K562 (cell line): ENCODE measurements at regions not wholly inside any gene's neighbourhood (a gene's known extent, or its start where the extent isn't known, plus 50 kb on each side); places are given as distances from the start of the nearest gene placed in this dataset.

Experiments
- ATAC-seq: fragments of 200-7000 bp; cut with Tn5 transposase; 3 replicates; pipeline ENCODE4 v1.9.1; 2020; ENCODE audit warnings: moderate library complexity
- BruUV-seq: library from RNA; stranded (reverse); fragments of 400-500 nt; replicated peaks from 2 replicates; lab custom pipeline; 2021; lab: Mats Ljungman, UMichigan
- CTCF ChIA-PET: fragments of 300-600 bp; formaldehyde crosslinking; extraction: SDS; loops from one replicate; lab custom pipeline; 2021; ENCODE audit warnings: low intra/inter-chr PET ratio; lab: Yijun Ruan, JAX
- POLR2A ChIA-PET: fragments of 300-600, 350-650 bp; sonication (Branson Sonifier 250); formaldehyde crosslinking; extraction: SDS; loops from one replicate; lab custom pipeline; 2021; ENCODE audit warnings: antibody characterized with exemption, inconsistent platforms; lab: Yijun Ruan, JAX
- DNase-seq, 4 experiments: peaks; one replicate each; pipeline versions ENCODE4 v3.0.0 to v3.0.0-alpha.2; 2011 to 2018; ENCODE audit warnings: low spot score in 3 of 4, mixed read lengths in 3 of 4; ENCODE audit errors: extremely low read depth in 1 of 4
- FAIRE-seq: peaks from 2 replicates; lab custom pipeline; 2011; peaks lifted over from hg19 to GRCh38; lab: Jason Lieb, UNC
- H2AFZ ChIP-seq: 2 replicates; pipeline ENCODE4 v1.6.0; 2011; ENCODE audit warnings: low read depth, low read length, control low read depth, inconsistent platforms
- H3K27ac ChIP-seq: fragments of 200-600 bp; 3 replicates; pipeline ENCODE4 v1.8.0; 2011; ENCODE audit warnings: low read depth, mild to moderate bottlenecking, control low read depth, inconsistent platforms, low read length, moderate library complexity, mixed read lengths; ENCODE audit errors: extremely low read depth
- H3K27me3 ChIP-seq, 2 experiments: fragments of 300-600 bp in 1 of 2; 2 replicates in 1 of 2; 3 replicates in 1 of 2; pipeline versions ENCODE4 v1.6.0 to v1.8.0; 2011; ENCODE audit warnings: inconsistent platforms in 2 of 2, low read length in 2 of 2, mild to moderate bottlenecking in 1 of 2, mixed read lengths in 1 of 2, moderate library complexity in 1 of 2; ENCODE audit not compliant: control insufficient read depth in 2 of 2, insufficient read depth in 2 of 2
- H3K36me3 ChIP-seq: fragments of 300-600 bp; 3 replicates; pipeline ENCODE4 v1.8.0; 2011; ENCODE audit warnings: mild to moderate bottlenecking, low read length, inconsistent platforms; ENCODE audit not compliant: control insufficient read depth, insufficient read depth
- H3K4me1 ChIP-seq, 2 experiments: fragments of 200-600 bp in 1 of 2; replicated peaks in 1 of 2; 2 replicates in 1 of 2; 3 replicates in 1 of 2; pipeline versions ENCODE4 v1.5.1 to v1.8.0; 2011; ENCODE audit warnings: inconsistent platforms in 2 of 2, low read length in 2 of 2, mild to moderate bottlenecking in 1 of 2, mixed read lengths in 1 of 2, moderate library complexity in 1 of 2; ENCODE audit not compliant: control insufficient read depth in 2 of 2, insufficient read depth in 2 of 2
- H3K4me2 ChIP-seq: 2 replicates; pipeline ENCODE4 v1.6.1; 2011; ENCODE audit warnings: low read length, control low read depth, inconsistent platforms, mixed read lengths; ENCODE audit not compliant: insufficient read depth
- H3K4me3 ChIP-seq: fragments of 200-600 bp; sonication (generic), shearing (Covaris generic); 2 replicates; pipeline ENCODE4 v1.5.1; 2016; ENCODE audit warnings: control low read depth, inconsistent platforms
- H3K79me2 ChIP-seq: fragments of 200-600 bp; 3 replicates; pipeline ENCODE4 v1.8.0; 2011; ENCODE audit warnings: low read length, inconsistent platforms; ENCODE audit not compliant: control insufficient read depth, insufficient read depth
- H3K9ac ChIP-seq, 2 experiments: 2 replicates each; pipeline versions ENCODE4 v1.6.0 to v1.6.1; 2011; ENCODE audit warnings: low read depth in 2 of 2, low read length in 2 of 2, control low read depth in 1 of 2, inconsistent platforms in 1 of 2, mild to moderate bottlenecking in 1 of 2, mixed read lengths in 1 of 2; ENCODE audit not compliant: insufficient read depth in 1 of 2
- H3K9me1 ChIP-seq: one replicate; pipeline ENCODE4 v1.6.0; 2011; ENCODE audit warnings: inconsistent platforms, mild to moderate bottlenecking, low read length, moderate library complexity; ENCODE audit not compliant: control insufficient read depth, insufficient read depth
- H3K9me3 ChIP-seq: replicated peaks from 2 replicates; pipeline ENCODE4 v1.5.1; 2011; ENCODE audit warnings: low read depth, low read length, inconsistent platforms; ENCODE audit not compliant: control insufficient read depth, insufficient read depth
- H4K20me1 ChIP-seq: replicated peaks from 2 replicates; pipeline ENCODE4 v1.6.1; 2011; ENCODE audit warnings: low read length, inconsistent platforms, mixed read lengths; ENCODE audit not compliant: control insufficient read depth, insufficient read depth
- CBFA2T3 ChIP-seq: fragments of 450-650 bp; IDR thresholded peaks from 2 replicates; pipeline ENCODE4 v1.6.1; 2017
- ELK3 ChIP-seq: fragments of 450-650 bp; formaldehyde crosslinking; IDR thresholded peaks from 2 replicates; pipeline ENCODE4 v1.4.0; 2020; ENCODE audit warnings: mild to moderate bottlenecking
- FOXJ2 ChIP-seq: fragments of 200-800 bp; sonication (Bioruptor generic); IDR thresholded peaks from 2 replicates; pipeline ENCODE4 v1.6.1; 2016; ENCODE audit warnings: missing genetic modification characterization, missing compliant biosample characterization
- MEIS2 ChIP-seq: fragments of 450-650 bp; IDR thresholded peaks from 2 replicates; pipeline ENCODE4 v1.6.1; 2014; ENCODE audit warnings: mild to moderate bottlenecking; ENCODE audit not compliant: partially characterized antibody
- PURB ChIP-seq: sonication (generic); formaldehyde crosslinking; IDR thresholded peaks from 2 replicates; pipeline ENCODE4 v1.9.0; 2021; ENCODE audit warnings: low read depth, mild to moderate bottlenecking, missing genetic modification reagents
- SREBF2 ChIP-seq: sonication (generic); formaldehyde crosslinking; IDR thresholded peaks from 2 replicates; pipeline ENCODE4 v1.4.0; 2020; ENCODE audit warnings: mild to moderate bottlenecking, missing genetic modification reagents
- STAT6 ChIP-seq: sonication (generic); formaldehyde crosslinking; IDR thresholded peaks from 2 replicates; pipeline ENCODE4 v1.8.1; 2023; ENCODE audit warnings: mild to moderate bottlenecking, missing genetic modification reagents
- ZBTB7A ChIP-seq: IDR thresholded peaks from 2 replicates; pipeline ENCODE4 v1.6.1; 2011; ENCODE audit warnings: low read depth, mild to moderate bottlenecking, low read length, moderate library complexity, borderline replicate concordance; ENCODE audit not compliant: control insufficient read depth
- ZNF140 ChIP-seq: fragments of 250-450 bp; sonication (Bioruptor Pico); IDR thresholded peaks from 2 replicates; pipeline ENCODE4 v1.8.0; 2021; ENCODE audit warnings: moderate library complexity, mild to moderate bottlenecking, inconsistent platforms
- ZNF592 ChIP-seq: fragments of 450-650 bp; IDR thresholded peaks from 2 replicates; pipeline ENCODE4 v1.6.1; 2017; ENCODE audit warnings: antibody characterized with exemption, mild to moderate bottlenecking
- WGBS: fragments of 100-300 bp; shearing (Covaris generic); methylation state at CpG from one replicate; pipeline ENCODE4 v1.1.6; 2016; ENCODE audit warnings: low coverage, mixed read lengths; ENCODE audit not compliant: insufficient coverage; ENCODE audit errors: missing lambda C conversion rate; 5-methylcytosine and 5-hydroxymethylcytosine counted together
- in situ Hi-C: fragments of 300-500 bp; cut with MboI; formaldehyde crosslinking; loops from 4 replicates; pipeline ENCODE4 v1.15.0; 2018; ENCODE audit warnings: inconsistent platforms, mixed read lengths
- intact Hi-C: fragments of 100-400 bp; cut with micrococcal nuclease; formaldehyde crosslinking; loops from 2 replicates; pipeline ENCODE4 v1.14.2; 2022

GRCh38 chr5:154573011-154573410 is 95.0 kb upstream of the HAND1 start:
- ChIA-PET CTCF (no interaction called here), POLR2A (interaction anchor here (0.8 to 1.3 kb wide), 2 partner anchors 10 to 11 kb away, joined by 3 to 4 read pairs; no protein-coding TSS in a partner anchor)
- no peaks in the 10 kb centered on the region for H3K79me2 ChIP-seq
- H3K36me3 ChIP-seq = no peaks in the 10 kb centered on the region
- no peak overlapping the region for H3K4me2 ChIP-seq
- no peaks in the 10 kb centered on the region for H3K9me1 ChIP-seq
- FAIRE-seq (no peak), ATAC-seq (no peak)
- in situ Hi-C loops = no loop called here
- WGBS = 2% methylated on average over 6 of the region's 6 CpGs
- peaks cover 22 to 56% of the 10 kb centered on the region in 2 experiments for H3K27me3 ChIP-seq
- no peak overlapping the region for H3K27ac ChIP-seq
- no peaks in the 10 kb centered on the region for H4K20me1 ChIP-seq
- no peak overlapping the region for H3K4me3 ChIP-seq
- H3K4me1 ChIP-seq = no peaks in the 10 kb centered on the region
- TF ChIP-seq ELK3 (no peak), MEIS2 (no peak), ZNF592 (no peak), PURB (CRISPR knock-in tag) (no peak), CBFA2T3 (no peak), SREBF2 (CRISPR knock-in tag) (no peak), ZBTB7A (no peak), STAT6 (CRISPR knock-in tag) (no peak), FOXJ2 (tag) (no peak), ZNF140 (no peak)
- TF ChIP-seq, all 486 proteins: peak for 0
- Histone ChIP-seq H2AFZ (no peak overlapping the region), H3K9me3 (no peaks in the 10 kb centered on the region), H3K9ac (no peak overlapping the region)
- no peak for DNase-seq
- BruUV-seq = no TSS peak
- intact Hi-C loops = no loop called here
